ENCODE measurements at regions not wholly inside any gene's neighbourhood (a gene's known extent, or its start where the extent isn't known, plus 50 kb on each side); places are given as distances from the start of the nearest gene placed in this dataset.

DNA sequence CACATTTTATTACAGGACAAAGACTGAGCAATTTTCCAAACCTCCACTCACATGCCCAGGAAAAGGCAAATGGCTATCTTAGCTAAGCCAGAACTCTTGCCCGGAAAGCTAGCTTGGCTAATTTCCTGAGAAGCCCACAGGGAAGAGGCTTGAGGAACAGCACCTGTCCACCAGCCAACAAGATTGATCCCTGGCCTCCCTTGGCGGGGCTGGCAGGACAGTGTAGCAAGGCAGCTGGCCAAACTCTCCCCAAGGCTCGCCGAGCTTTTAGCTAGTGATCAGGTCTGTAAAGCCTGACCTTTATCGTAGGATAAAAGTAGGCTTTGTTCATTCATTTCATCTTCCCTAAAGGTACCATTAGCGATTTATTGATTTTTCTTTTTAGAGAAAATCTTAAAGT is 101.4 kb downstream of the UQCRFS1 start:
- no peak for TF ChIP-seq CTCF (IDR thresholded peaks at IDR 0.05)
- TF ChIP-seq POLR2A (IDR thresholded peaks at IDR 0.05) = no peak
- TF ChIP-seq POLR2AphosphoS5 (IDR thresholded peaks at IDR 0.05; ENCODE audit: insufficient read depth in 1 of 2, low read depth in 1 of 2) = no peak

Measured in vagina (tissue), 2 donors.